Endometrium (tissue), 2 donors: ENCODE measurements at regions not wholly inside any gene's neighbourhood (a gene's known extent, or its start where the extent isn't known, plus 50 kb on each side); places are given as distances from the start of the nearest gene placed in this dataset.
"Not testable (repeated sequence)": the region's sequence is repeated elsewhere in the genome, so short reads cannot be mapped to it uniquely, and the experiment has no call there.

Experiments
- FAIRE-seq: peaks from 2 replicates; lab custom pipeline; 2012; peaks lifted over from hg19 to GRCh38; lab: Jason Lieb, UNC
- donor health status: control.
- donor health status: control.

DNA sequence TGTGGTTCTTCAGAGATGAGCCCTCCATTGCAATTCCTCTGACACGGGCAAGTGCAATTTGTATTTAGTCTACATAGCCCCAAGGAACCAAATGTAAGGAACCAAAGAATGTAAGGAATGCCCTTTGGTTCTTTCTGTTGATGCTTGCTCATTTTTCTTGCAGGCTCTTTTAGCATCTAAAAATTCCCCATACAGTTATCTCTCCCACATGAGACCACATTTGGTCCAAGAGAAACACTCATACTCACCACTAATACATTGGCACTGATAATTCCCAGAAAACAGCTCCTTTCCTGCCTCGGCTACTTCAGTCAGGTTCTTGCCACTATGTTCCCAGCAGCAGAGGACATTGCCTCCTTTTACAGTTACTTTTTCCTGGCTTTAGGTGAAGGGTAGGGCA is 332.6 kb downstream of the AEBP2 start:
- no peak for FAIRE-seq

DNA sequence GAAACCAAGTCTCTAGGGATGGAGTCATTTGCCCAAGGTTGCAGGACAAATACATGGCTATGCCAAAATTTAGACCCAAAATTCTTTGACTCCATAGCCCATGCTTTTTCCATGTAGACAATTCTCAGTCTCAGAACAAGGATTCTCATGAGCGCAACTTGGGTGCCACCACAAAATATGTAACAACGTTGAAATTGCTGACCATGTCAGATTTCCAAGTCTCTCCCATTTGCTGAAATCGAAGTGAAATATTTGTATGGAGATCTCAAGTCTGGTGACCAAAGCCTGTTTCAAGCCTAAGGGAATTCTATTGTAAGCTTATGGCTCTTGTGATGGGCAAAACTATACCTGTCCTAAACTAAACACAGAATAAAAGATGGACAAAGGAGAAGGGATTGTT is 333.5 kb downstream of the AEBP2 start:
- no peak for FAIRE-seq

DNA sequence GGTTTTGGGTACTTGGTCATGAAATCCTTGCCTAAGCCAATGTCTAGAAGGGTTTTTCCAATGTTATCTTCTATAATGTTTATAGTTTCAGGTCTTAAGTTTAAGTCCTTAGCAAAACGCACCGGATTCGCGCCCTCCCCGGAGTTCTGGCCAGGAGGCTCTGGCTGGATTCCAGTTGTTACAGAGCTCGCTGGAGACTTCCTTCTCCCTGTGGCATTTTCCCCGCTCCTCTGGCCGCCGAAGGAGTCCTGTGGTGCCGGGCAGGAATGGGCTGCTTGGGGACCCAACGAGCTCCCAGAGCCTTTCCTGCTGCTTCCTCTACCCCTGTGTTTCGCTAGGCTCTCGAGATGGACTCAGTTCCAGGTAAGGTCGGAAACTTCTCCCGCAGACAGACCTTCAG is 335.9 kb downstream of the AEBP2 start:
- FAIRE-seq: no peak

DNA sequence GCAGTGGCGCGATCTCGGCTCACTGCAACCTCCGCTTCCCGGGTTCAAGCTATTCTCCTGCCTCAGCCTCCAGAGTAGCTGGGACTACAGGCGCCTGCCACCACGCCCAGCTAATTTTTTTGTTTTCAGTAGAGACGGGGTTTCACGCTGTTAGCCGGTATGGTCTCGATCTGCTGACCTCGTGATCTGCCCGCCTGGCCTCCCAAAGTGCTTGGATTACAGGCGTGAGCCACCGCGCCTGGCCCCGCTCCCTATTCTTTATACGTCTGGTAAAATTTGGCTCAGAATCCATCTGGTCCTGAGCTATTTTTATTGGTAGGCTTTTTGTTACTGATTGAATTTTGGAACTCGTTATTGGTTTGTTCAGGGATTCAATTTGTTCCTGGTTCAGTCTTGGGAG is 336.7 kb downstream of the AEBP2 start:
- not testable (repeated sequence) for FAIRE-seq

DNA sequence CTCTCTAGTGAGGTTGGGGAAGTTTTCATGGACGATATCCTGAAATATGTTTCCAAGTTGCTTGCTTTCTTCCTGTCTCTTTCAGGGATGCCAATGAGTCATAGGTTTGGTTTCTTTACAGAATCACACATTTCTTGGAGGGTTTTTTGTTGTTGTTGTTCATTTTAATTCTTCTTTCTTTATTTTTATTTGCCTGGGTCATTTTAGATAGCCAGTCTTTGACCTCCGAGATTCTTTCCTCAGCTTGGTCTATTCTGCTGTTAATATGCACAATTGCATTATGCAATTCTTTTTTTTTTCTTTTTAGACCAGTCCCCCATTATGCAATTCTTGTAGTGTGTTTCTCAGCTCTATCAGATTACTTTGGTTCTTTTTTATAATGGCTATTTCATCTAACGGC is 338.9 kb downstream of the AEBP2 start:
- no peak for FAIRE-seq

DNA sequence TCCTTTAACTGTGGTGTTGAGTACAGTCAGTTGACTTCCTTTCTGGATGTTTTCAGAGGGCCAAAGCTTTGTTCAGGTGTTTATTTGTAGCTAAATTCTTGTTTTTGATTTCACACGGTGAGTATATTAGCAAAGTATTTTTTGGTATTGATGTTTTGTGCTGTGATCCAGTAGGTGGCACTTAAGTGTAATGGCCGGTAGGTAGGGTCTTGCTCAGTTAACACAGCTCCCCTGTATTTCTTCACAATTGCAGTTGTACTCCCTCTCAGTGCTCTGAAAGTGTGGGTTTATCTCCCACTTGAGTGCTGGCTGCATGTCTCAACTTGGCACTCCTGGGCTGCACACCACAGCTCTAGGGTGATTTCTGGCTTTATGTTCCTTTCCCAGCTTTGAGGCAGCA is 339.5 kb downstream of the AEBP2 start:
- FAIRE-seq: no peak

DNA sequence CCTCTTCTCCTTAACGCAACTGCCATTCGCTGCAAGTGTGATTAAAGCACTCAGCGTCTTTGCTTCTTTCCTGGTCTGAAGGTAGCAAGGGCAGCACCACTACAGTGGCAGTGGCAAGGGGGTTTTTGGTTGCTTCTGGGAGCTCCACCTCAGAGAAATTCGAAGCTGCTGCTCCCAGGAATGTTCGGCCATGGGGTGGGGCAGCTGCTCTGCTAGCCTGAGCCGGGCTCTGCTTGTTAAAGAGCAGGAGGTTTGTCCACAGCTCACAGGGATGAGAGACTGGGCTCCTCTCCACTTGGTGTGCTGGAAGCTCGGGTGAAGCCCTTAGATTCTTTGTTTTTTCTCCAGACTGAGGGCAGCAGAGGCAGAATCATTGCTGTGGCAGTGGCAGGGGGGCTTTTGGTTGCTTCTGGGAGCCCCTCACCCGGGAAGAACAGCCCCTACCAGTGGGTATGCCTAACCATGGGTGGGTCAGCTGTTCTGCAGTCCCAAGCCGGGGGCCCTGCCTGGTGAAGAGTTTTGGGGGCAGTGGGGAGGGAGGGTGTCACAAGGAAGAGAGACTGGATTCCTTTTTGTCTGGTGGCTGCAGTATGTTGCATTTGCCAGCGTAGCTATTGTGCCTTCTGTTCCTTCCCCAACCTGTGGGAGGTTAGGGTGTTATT is 340.2 kb downstream of the AEBP2 start:
- FAIRE-seq: no peak

DNA sequence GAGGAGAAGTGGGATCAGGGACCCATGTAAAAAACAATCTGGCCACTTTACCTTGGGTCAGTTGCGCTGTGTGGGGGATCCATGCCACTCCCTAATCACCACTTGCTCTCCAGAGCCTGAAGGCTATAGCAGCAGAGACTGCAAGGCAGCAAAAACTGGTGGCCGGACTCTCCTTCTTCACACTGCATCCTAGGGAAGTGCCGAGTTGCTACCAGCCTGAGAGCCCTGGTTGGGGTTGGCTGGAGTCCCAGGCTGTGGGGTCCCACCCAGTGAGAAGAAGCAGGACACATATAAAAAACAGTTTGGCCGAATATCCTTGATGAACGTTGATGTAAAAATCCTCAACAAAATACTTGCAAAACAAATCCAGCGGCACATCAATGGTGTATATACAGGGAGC is 341.2 kb downstream of the AEBP2 start:
- no peak for FAIRE-seq

DNA sequence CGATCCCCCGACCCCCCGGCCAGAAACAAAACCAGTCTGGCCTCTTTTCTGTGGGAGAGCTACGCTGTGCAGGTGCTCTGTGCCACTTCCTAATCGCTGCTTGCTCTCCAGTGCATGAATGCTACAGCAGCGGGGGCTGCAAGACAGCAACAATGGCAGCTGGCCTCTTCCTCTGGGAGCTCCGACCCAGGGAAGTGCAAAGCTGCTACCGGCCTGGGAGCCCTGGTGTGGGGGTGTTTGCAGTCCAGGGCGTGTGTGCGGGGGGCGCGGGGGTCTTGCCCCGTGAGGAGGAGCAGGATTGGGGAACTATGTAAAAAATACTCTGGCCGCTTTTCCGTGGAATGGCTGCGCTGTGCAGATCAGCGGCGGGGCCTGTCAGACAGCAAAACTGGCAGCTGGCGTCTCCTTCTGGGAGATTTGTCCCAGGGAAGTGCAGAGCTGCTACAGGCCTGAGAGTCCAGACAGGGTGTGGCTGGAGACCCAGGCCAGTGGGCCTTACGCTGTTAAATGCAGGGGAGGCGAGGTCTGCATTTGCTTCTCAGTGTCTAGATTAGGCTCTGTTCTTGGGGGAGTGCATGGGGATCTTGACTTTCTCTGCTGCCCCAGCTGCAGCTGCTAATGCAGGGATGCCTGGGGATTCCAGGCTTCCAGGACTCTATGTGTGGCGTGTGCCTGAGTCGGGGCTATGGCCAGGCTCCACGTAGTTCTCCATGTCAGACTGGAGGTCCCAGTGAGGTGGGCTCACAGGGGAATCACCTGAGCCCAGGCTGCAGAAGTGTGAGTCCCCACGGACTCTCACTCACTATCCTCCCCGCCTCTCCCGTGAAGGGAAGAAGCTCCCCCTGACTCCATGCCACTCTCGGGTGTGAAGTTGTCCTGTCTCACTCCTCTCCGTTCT is 344.5 kb downstream of the AEBP2 start:
- no peak for FAIRE-seq

DNA sequence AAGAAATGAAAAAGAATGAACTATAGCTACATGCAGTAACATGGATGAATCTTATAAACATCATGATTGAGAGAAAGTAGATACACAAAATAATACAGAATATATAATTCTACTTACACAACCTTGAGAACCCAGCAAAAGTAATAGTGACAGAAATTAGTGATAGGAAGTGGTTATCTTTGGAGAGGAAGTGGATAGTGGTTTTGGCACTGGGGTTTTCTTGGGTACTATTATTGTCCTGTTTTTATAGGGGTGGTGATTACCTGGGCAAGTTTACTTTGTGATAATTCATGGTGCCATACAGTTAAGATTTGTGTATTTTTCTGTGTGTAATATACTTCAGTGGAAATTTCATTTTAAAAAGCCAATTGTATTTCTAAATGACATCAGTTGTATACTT is 352.7 kb downstream of the AEBP2 start:
- no peak for FAIRE-seq

DNA sequence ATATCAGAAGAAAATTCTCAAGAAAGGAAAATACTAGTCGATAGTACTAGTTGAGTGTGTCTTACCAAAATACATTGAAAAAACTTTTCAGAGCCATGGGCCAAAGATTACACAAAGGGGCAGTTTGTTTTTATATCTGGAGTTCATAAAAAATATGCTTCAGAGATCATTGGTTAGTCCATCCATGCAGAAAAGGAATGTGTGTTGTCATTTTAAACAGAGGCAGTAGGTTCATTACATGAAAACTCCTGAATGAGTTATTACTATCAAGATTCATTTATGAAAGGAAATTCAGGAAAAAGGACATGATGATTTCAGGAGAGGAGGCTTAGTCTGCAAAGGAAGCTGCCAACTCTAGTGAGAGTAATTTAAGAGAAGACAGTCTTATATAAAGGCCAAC is 354.8 kb downstream of the AEBP2 start:
- no peak for FAIRE-seq

DNA sequence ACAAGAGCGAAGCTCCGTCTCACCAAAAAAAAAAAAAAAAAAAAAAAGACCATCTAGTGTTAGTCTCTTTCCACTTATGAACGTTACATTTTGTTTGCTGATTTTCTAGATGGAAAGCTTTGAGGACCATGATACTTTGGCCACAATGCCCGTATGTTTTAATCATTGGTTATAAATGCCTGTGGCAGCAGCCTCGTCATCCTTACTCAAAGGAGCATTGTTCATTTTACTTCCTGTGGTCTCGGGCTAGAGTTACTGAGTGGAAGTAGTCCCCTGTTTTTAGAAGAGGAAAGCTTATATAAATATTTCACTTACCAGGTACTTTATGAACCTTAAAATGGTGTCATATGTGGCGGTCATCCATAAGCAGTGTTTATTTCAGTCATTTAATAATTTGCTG is 359.9 kb downstream of the AEBP2 start:
- FAIRE-seq: no peak

DNA sequence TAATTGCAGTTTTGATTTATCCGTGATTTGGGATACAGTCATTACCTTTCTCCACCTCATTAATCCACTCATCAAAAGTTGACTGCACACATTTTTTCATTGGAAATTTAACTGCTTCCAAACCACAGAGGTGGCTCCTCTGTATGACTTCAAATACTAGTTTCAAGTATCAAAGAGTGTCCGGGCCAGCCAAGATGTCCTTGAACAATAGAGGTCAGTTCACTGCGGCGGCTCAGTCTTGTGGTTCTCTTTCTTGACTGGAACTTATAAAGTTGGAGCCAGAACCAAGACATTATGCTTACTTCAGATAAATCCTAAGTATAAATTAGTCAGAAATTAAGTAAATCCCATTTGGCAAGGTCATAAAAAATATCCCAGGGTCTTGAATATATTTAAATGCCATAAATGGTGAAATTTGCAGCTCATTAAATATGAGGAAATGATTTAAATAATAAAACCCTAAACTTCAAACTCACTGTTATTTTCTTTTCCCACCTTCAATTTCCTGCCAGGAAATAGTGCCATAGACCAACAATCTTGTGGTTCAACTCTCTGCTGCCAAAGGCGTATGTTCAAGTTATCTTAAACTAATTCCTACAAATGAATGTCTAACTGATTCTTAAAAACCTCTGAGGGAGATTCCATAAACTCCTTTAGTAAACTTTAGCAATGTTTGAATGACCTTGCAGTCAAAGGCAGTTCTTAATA is 360.8 kb downstream of the AEBP2 start:
- FAIRE-seq: no peak

DNA sequence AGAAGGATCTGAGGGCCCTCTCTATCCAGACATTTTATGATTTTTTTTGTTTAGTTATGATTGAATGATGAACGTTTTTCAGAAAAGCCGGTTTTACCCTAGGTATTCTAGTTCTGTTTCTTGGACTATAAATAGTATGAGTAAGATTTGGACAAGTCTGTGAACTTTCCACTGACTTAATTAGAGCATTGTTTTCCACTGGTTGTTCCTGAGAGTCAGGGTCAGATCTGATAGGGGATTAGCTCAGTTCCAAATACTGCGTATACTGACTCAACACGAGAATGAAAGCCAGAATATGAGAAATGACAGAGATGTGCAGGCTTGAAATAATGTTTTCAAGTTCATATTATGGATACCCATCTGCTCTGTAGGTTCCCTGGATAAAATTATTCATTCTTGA is 361.6 kb downstream of the AEBP2 start:
- peak; percentile 81 for FAIRE-seq

DNA sequence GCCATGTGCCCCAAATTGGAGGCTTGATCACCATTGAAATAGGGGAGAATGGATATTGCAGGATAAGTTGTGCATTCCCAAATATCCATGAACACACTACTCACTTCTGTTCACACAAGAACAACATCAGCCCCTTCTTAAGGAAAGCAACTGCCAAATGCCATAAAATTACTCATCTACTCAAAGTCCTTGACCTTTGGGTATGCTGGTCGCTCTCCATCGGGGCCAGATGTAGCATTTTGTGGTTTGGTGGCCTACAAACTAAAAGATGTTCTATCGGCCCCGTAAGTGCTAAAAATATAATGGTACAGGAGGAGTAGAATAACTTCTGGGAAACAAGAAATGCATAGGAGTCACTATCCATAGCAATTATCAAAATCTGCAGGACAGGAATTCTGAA is 362.6 kb downstream of the AEBP2 start:
- FAIRE-seq: no peak

DNA sequence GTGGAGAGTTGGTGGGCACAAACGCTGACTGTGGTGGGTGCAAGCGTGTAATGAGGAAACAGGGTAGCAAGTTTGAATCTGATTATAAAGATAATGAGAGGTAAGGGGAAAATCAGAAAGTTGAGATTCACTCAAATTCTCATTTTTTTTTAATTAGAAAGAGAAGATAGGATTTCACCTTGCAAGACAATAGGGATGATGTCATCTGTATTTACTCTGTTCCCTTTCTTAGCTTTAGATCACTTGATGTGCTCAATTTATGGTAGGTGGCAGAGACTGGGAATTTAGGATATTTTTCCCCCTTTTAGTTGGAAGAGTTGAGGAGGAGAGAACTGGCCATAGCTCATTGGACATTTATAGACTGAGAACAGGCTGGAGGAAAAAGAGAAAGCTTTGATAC is 363.6 kb downstream of the AEBP2 start:
- no peak for FAIRE-seq

DNA sequence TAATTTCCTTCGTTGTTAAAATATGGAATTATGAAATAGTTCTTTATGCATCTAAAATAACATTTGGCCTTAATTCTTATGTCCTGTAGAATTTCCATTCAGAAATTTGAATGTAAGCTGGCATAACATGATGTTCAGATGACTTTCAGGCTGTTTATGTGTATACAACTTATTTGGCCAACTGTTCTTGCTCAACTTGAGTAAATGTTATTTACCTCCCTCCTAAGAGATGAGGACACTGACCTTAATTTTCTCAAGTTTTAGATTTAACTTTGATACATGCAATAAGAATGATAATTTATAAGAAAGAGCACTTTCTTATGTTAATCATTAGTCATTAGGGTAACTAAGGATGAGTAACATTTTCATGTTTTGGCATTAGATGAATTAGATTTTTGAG is 365.4 kb downstream of the AEBP2 start:
- FAIRE-seq: no peak

DNA sequence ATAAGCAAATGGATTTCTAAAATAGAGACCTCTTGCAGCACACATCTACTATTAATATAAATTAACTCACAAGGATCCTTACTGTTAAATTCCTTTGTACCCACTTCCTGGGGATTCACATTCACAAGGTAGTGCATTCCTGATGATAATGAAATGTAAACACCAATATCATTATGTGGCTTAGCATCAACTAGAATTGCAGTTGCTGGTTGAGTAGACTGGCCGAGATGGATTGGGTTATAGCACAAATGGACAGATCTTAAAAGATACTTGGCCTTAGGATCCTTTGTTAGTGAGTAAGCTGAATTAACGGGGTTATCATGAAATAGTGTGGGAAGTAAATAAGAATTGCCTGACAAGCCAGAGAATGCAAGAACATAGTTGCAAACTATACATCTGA is 369.1 kb downstream of the AEBP2 start:
- FAIRE-seq: no peak

DNA sequence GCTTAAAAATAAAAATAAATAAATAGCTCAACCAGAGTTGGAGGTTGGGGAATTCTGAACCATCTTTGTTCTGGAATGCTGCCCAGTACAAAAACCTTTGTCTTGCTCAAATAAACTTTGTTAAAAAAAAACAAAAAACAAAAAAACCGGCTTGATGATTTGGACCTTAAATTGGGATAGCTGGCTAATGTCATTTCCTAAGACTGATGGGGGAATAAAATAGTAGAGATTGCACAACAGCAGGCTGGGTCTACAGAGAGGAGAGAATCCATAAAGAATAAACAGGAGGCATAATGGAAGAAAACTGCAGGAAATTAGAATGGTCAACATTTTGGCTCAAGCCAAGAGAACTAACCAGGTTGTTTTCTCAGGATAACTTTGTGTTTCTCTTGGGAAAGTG is 370.9 kb downstream of the AEBP2 start:
- peak; percentile 12 for FAIRE-seq

DNA sequence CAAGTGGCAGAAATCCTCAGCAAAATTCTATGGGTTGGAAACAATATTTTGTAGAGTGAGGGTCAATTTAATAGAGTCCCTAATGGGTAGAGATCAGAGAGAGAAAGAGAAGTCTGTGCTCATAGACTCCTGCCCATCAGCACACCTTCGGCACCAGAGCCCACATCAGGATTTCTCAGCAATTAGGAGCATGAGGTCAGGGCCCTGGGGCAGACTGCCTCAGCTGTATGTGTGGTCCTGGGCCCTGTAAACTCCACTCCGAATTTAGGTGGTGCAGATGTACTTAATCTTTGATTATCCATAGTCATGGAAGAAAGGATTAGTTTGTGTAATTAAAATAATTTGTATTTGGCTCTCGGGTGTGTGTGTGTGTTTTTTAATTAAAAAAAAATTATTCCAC is 372.6 kb downstream of the AEBP2 start:
- no peak for FAIRE-seq

DNA sequence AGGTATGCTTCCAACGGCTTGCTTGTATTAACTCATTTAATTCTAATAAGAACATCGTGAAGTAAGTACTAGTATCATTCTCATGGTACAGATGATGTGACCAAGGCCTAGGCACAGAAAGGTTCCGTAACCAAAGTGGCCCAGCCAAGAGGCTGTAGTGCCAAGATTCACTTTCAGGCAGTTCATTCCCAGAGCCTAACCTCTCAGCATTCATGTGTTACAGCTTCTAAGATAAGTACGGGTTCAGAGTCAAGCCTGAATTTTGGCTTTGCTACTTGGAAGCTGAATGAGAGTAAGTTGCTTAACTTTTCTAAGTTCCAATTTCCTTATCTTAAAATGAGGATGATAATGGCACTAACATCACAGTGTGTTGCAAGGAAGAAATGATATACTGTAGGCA is 379.9 kb downstream of the AEBP2 start:
- no peak for FAIRE-seq

DNA sequence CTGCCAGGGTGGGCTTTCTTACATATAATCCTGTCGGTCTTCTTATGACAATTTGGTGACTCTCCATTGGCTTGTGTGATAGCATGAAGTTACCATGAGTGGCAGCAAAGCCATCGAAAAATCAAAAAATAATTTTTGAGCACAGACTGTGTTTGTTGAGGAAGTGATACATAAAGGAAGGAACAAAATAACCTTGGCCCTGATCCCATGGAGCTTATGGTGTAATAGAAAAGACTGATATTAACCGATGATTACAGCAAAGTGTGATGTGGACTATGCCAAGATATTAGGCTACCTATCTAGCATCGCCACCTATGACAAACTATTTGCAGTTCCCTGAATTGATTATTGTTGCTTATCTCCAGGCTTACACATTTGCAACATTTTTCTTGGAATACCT is 383.2 kb downstream of the AEBP2 start:
- no peak for FAIRE-seq

DNA sequence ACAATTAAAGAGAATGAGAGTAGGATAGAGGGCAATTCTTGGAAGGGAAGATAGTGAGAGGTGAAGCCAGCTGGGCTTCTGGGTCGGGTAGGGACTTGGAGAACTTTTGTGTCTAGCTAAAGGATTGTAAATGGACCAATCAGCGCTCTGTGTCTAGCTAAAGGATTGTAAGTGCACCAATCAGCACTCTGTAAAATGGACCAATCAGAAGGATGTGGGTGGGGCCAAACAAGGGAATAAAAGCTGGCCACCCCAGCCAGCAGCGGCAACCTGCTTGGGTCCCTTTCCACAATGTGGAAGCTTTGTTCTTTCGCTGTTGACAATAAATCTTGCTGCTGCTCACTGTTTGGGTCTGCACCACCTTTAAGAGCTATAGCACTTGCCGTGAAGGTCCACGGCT is 384.0 kb downstream of the AEBP2 start:
- not testable (repeated sequence) for FAIRE-seq
